ENCODE measurements at regions not wholly inside any gene's neighbourhood (a gene's known extent, or its start where the extent isn't known, plus 50 kb on each side); places are given as distances from the start of the nearest gene placed in this dataset.

GRCh38 chr2:117321816-117322215 lies 492.7 kb upstream of the DDX18 start:
- FAIRE-seq, result no peak
- Histone ChIP-seq H3K4ac (replicated peaks; ENCODE audit: insufficient read length, low read depth, low read length) (no peak overlapping the region), H2BK20ac (ENCODE audit: low read length) (no peak overlapping the region), H2BK12ac (ENCODE audit: low read depth, low read length) (no peak overlapping the region), H4K91ac (replicated peaks; ENCODE audit: insufficient read length, low read length) (no peak overlapping the region), H4K20me1 (replicated peaks in 1 of 2; ENCODE audit: control insufficient read depth in 1 of 2, insufficient read depth in 2 of 2, low read length in 2 of 2) (no peaks in the 10 kb centered on the region), H2BK120ac (replicated peaks; ENCODE audit: low read depth, low read length) (no peak overlapping the region), H4K5ac (ENCODE audit: insufficient read length, low read depth, low read length) (no peak overlapping the region), H3K79me1 (ENCODE audit: low read depth, low read length) (no peaks in the 10 kb centered on the region), H3K18ac (ENCODE audit: extremely low read depth, low read length) (no peak overlapping the region), H2BK15ac (ENCODE audit: low read length) (no peak overlapping the region), H3K4me3 (ENCODE audit: extremely low read depth in 1 of 4, insufficient read depth in 2 of 4, low read depth in 3 of 4, low read length in 4 of 4) (no peak overlapping the region), H3K36me3 (ENCODE audit: control insufficient read depth in 2 of 4, insufficient read depth in 4 of 4, low read length in 3 of 4) (no peaks in the 10 kb centered on the region), H3K23me2 (ENCODE audit: low read depth, low read length) (no peaks in the 10 kb centered on the region; the same call in 1 of the 2 replicates), H2AK5ac (ENCODE audit: low read depth, low read length) (no peak overlapping the region), H2AFZ (ENCODE audit: low read length) (no peak overlapping the region; the same call in 1 of the 2 replicates), H3K27ac (ENCODE audit: low read depth, low read length) (no peak overlapping the region), H3K27me3 (replicated peaks in 1 of 4; ENCODE audit: control insufficient read depth in 3 of 4, extremely low read depth in 1 of 4, insufficient read depth in 3 of 4, low read length in 3 of 4) (no peaks in the 10 kb centered on the region), H3K9me3 (ENCODE audit: insufficient read depth in 2 of 2, low read depth in 1 of 2, low read length in 1 of 2) (no peaks in the 10 kb centered on the region), H3K79me2 (ENCODE audit: control insufficient read depth in 1 of 2, insufficient read depth in 2 of 2, low read length in 2 of 2) (no peaks in the 10 kb centered on the region), H3K4me1 (replicated peaks in 1 of 4; ENCODE audit: control insufficient read depth in 3 of 4, insufficient read depth in 4 of 4, low read length in 3 of 4) (no peaks in the 10 kb centered on the region), H2BK5ac (ENCODE audit: low read depth, low read length) (no peak overlapping the region), H3K56ac (replicated peaks; ENCODE audit: insufficient read length, low read depth, low read length) (no peak overlapping the region), H3K9ac (replicated peaks in 1 of 4; ENCODE audit: extremely low read depth in 1 of 4, low read depth in 3 of 4, low read length in 3 of 4) (no peak overlapping the region), H3K4me2 (ENCODE audit: insufficient read depth in 1 of 2, low read depth in 2 of 2, low read length in 2 of 2) (no peak overlapping the region), H4K8ac (ENCODE audit: extremely low read depth, insufficient read depth, low read length) (no peak overlapping the region), H3K23ac (ENCODE audit: insufficient read length) (no peak overlapping the region), H3K14ac (ENCODE audit: insufficient read length) (no peak overlapping the region)
- WGBS, 2 experiments (ENCODE audit: extremely low coverage in 1 of 2, insufficient coverage in 1 of 2, insufficient read length in 1 of 2, insufficient replicate concordance in 2 of 2, low coverage in 1 of 2, low lambda C conversion rate in 2 of 2, missing lambda C conversion rate in 1 of 2), result 93% methylated on average over 2 of the region's 2 CpGs; no CpG with 5 or more reads in 1 of the 2 experiments
- no peak for TF ChIP-seq TAF7 (optimal IDR thresholded peaks at IDR 0.05; ENCODE audit: borderline replicate concordance, low read depth, low read length)
- TF ChIP-seq BACH1 (IDR thresholded peaks at IDR 0.05; ENCODE audit: low read length), result no peak
- no peak for TF ChIP-seq POLR2AphosphoS5 (IDR thresholded peaks at IDR 0.05; ENCODE audit: low read depth, low read length)
- no peak for DNase-seq (ENCODE audit: low read depth in 1 of 2, low spot score in 2 of 2)
- ChIA-PET POLR2A (ENCODE audit: partially characterized antibody) (no interaction called here), CTCF (ENCODE audit: partially characterized antibody) (no interaction called here)
